Eye (tissue), 1 donor: ENCODE measurements at regions not wholly inside any gene's neighbourhood (a gene's known extent, or its start where the extent isn't known, plus 50 kb on each side); places are given as distances from the start of the nearest gene placed in this dataset.

Experiments used
- DNase-seq: peaks from one replicate; pipeline ENCODE4 v3.0.0-alpha.2; 2015

DNA sequence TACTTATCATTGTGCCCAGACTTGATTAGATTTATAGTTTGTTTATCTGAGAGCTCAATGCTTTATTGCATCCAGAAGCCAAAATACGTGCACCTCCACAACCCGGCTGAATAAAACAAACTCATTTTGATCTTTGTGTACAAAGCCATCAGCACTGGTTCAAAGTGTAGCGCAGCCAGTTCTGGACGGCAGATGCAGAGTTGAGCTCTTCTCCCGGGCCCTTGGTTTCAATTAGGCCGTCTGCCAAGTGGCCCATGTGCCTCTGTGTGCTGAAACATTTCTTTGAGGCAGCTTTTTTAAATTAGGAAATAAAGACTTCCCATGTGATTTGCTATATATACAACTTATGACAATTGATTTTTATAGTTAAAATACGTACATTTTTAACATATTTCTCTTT is 96.2 kb upstream of the RSPO3 start:
- peak; percentile 47 for DNase-seq

DNA sequence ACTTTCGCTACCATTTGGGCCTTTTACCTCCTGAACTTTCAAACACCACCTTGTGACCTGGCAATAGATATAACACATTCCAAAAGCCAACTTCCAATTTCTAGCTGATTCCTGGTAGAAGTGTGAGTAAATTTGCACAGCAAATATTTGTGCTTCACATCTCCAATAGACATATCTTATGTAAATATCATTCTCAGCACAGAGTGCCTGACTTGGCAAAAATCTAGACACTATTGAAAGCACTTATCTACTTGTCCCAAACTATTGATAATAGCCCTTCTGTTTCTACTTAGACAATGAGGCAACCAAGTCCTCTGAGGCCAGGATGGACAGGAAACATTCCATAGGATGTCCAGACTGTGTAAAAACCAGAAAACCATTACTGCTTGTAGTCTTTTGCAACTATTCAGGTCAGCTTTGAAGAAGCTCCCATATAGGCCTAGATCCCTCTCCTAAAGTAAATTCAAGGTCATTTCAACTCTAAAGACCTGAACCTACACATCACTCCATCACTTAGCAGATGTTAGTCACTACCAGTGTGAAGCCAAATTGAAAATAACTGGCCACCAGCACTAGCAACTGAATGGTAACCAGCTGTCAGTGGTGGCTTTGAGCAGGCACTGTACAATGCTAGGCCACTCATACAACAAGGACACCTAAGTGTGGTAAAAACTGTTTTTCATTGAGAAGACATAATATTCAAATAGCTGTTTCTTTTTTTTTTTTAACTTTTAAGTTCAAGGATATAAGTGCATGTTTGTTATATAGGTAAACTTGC is 95.3 kb upstream of the RSPO3 start:
- no peak for DNase-seq

DNA sequence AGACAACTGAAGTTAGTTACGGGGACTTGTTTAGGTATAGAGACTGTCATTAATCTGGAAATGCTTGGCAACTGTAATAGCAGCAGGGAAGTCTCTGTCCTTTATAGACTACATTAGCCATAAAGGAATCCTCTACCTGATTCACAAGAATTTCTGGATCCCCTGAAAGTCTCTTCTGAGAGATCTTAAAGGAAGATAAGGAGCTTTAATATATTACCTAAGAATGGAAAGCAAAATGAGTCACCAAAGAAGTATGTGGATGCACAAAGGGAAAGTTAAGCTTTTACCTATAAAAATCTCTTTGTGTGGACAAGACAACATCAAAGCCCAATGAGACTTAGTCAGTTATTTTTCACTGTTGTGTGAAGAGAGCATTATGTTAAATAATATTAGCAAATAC is 92.2 kb upstream of the RSPO3 start:
- no peak for DNase-seq

DNA sequence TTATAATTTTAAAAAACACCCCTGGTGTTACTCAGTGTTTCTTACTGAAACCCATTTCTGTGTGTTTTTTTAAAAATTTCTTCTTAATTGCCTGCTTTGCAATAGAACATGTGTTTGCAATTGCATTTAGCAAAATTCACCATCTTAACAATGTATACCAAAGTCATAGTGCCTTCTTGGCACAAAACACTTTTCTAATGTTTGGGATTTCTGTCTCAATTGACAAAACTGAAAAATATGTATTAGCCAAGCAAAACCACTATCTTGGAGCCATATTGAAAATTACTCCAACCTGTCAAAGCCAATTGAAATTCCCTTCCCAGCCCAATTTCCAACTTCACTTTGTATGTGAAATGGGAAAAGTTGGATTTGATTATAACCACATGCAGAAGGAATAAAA is 88.4 kb upstream of the RSPO3 start:
- no peak for DNase-seq

DNA sequence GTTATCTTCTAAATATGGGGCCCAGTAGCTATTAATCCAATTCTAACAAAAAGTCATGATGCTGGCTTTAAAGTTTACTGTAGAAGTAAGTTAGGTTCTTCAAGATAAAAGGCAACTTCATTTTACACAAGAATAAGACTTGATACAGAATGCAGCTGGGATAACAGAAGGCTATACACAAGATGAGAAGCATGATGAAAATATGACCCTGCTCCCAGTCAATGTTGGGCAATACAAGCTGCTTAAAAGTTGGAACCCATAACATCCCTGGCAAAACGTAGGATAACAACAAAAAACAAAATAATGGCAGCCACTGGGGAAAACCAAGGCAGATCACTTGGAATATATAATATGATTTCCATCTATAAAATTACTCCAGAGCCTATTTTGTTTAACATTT is 87.6 kb upstream of the RSPO3 start:
- no peak for DNase-seq

DNA sequence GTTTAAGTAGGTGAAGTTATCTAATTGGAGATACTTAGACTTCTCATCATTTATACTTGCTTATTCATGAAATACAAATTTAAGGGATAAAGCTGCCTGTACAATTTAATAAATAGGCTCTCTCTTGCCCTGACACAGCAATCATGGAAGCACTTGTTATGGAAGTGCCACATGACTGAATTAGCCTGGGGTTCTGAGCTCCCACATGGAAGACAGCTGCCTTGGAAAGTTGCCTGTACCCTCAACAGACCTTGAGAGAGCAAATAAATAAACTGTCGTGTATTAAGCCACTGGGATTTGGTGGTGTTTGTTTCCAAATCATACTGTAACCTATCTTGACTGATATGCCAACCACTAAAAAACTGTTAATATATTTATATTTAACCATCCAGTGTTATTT is 87.0 kb upstream of the RSPO3 start:
- DNase-seq, result peak; percentile 7

DNA sequence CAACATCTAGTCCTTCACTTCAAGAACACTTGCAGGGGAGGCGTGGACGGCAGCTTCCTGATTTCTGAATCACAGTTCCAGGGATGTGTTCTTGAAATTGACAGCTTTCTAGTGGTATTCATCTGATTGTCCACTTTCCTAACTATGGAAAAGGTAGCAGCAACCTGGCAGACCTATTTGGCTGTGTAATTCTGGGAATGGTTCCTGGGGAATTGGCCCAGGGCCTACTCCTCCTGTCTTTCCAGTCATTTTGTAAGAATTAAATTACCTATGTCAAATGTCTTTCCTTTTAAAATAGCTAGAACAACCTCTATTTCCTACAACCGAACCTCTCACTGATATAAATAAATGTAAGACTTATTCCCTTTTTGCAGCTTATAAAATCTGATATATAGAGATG is 85.5 kb upstream of the RSPO3 start:
- DNase-seq, result no peak

DNA sequence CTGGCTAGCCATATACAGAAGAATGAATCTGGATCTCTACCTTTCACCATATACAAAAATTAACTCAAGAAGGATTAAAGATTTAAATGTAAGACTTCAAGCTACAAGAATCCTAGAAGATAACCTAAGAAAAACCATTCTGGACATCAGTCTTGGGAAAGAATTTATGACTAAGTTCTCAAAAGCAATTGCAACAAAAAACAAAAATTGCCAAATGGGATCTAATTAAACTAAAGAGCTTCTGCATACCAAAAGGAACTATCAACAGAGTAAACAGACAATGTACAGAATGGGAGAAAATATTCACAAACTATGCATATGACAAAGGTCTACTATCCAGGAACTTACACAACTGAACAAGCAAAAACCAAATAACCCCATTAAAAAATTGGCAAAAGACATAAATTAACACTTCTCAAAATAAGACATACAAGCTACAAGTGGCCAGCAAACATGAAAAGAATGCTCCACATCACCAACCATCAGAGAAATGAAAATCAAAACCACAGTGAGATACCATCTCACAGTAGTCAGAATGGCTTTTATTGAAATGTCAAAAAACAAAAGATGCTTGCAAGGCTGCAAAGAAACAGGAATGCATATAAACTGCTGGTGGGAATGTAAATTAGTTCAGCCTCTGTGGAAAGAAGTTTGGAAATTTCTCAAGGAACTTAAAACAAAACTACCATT is 66.8 kb upstream of the RSPO3 start:
- no peak for DNase-seq

DNA sequence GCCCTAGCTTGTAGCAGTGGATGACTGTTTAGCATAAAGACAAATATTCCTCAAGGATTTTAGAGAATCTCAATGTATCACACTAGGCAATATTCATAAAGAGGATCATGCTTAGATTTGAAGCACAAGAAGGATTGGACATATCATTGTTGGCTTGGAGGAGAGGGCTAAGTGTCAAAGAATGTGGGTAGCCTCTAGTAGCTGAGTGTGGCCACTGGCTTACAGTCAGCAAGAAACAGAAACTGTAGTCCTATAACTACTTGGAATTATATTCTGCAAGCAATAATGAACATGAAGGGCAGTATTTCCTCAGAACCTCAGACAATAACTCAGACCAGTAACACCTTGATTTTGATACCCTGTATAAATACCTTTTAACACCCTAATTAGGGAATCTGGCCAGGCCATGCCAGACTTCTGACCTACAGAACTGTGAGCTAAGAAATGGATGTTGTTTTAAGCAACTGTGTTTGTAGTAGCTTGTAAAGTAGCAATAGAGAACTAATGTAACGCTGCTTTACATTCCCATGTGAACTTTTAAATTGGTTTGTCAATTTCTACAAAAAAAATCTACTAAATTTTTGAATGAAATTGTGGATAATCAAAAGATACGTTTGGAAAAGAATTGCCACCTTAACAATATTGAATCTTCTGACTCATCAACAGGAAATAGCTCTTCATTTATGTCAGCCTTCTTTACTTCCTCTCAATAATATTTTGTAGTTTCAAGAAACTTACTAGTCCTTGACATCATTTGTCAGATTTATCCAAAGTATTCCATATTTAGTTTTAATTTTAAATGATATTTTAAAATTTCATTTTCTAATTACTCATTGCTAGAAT is 65.2 kb upstream of the RSPO3 start:
- no peak for DNase-seq

DNA sequence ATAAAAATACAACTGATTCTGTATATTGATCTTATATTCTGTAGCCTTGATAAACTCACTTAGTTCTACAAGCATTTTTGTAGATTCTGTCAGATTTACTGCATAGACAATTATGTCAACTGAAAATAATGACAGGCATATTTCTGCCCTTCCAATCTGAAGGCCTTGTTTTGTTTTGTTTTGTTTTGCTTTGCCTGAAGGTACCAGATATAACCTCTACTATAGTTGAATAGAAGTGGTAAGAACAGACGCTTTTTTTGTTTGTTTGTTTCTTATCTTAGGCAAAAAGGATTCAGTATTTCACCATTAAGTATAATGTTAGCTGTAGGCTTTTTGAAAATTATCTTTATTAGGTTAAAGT is 64.6 kb upstream of the RSPO3 start:
- DNase-seq, result no peak

DNA sequence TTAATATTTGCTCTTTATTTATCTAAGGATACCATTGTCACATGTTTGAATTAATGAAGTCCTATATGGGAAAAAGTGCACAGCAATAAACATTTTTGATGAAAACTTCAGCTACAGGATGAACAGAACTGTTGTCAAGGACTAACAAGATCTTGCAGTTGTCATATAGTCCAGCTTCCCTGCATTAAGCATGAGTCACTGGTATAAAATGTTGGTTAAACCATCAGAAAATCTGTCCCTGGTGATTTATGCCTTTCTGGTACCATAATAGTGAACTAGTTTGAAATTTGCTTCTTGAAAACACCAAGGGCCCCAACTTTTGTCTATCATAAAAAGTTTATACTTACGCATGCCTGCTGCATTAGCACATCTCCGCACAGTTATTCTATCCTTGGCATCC is 60.4 kb upstream of the RSPO3 start:
- no peak for DNase-seq

DNA sequence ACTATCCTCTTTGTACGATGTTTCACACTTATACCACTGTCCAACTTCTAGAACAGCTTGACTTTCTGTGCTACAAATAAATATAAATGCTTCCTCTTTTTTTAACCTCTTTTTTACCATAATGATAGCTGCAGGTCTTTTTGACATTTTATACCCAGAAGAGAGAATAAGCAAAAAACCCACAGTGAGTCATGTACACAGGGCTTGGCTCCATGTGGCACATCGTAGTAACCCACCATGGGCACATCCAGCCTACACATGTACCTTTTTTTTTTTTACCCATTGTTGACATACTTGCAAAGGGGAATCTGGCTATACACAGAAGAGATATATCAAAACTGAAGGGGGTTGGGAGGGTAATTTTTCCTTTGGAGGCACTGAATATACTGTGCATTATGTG is 59.5 kb upstream of the RSPO3 start:
- DNase-seq, result no peak
